BE2C (cell line): ENCODE measurements at regions not wholly inside any gene's neighbourhood (a gene's known extent, or its start where the extent isn't known, plus 50 kb on each side); places are given as distances from the start of the nearest gene placed in this dataset.
"Not testable (repeated sequence)": the region's sequence is repeated elsewhere in the genome, so short reads cannot be mapped to it uniquely, and the experiment has no call there.

ENCODE experiments used
- DNase-seq: peaks from one replicate; pipeline ENCODE4 v3.0.0-alpha.2; 2020
- H3K27me3 ChIP-seq: fragments of 250-450 bp; sonication (Bioruptor Pico); 2 replicates; pipeline ENCODE4 v1.5.1; 2020; ENCODE audit warnings: mild to moderate bottlenecking
- H3K36me3 ChIP-seq: fragments of 250-450 bp; sonication (Bioruptor Pico); 2 replicates; pipeline ENCODE4 v1.5.1; 2020; ENCODE audit warnings: mild to moderate bottlenecking
- H3K4me1 ChIP-seq: fragments of 250-450 bp; sonication (Bioruptor Pico); 2 replicates; pipeline ENCODE4 v1.5.1; 2020
- H3K4me3 ChIP-seq: 2 replicates; pipeline ENCODE4 v1.5.1; 2011; ENCODE audit warnings: low read depth, low read length
- H3K9me3 ChIP-seq: fragments of 250-450 bp; sonication (Bioruptor Pico); 2 replicates; pipeline ENCODE4 v1.5.1; 2020
- TF ChIP-seq, protein P1 (sequence below): IDR thresholded peaks from 2 replicates; pipeline ENCODE4 v1.5.1; 2012; ENCODE audit warnings: mild to moderate bottlenecking, low read depth, low read length

DNA sequence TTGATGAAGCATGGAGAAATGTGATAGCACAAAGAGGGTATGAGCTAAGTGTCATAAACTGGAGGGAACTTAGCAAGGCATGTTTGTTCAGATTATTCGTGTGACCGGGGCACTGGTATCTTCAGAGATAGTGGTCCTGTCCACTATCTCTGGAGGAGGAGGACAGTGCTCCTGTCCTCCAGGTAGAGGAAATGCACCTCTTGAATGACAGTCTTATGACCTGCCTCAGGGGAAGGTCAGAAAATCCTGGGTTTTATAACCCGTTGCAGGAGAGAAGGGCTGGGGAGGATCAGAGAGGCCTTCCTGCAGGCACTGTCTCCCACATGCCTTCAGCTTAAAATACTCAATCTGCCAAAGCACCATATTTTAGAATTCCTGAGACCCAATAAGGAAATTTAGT lies 213.5 kb upstream of the UBL3 start:
- no peak for DNase-seq
- Histone ChIP-seq H3K36me3 (no peaks in the 10 kb centered on the region), H3K9me3 (no peaks in the 10 kb centered on the region), H3K27me3 (peaks cover 11% of the 10 kb centered on the region; the same call in 1 of the 2 replicates), H3K4me1 (no peaks in the 10 kb centered on the region), H3K4me3 (no peak overlapping the region)
- TF ChIP-seq, protein P1, sequence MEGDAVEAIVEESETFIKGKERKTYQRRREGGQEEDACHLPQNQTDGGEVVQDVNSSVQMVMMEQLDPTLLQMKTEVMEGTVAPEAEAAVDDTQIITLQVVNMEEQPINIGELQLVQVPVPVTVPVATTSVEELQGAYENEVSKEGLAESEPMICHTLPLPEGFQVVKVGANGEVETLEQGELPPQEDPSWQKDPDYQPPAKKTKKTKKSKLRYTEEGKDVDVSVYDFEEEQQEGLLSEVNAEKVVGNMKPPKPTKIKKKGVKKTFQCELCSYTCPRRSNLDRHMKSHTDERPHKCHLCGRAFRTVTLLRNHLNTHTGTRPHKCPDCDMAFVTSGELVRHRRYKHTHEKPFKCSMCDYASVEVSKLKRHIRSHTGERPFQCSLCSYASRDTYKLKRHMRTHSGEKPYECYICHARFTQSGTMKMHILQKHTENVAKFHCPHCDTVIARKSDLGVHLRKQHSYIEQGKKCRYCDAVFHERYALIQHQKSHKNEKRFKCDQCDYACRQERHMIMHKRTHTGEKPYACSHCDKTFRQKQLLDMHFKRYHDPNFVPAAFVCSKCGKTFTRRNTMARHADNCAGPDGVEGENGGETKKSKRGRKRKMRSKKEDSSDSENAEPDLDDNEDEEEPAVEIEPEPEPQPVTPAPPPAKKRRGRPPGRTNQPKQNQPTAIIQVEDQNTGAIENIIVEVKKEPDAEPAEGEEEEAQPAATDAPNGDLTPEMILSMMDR: no peak

DNA sequence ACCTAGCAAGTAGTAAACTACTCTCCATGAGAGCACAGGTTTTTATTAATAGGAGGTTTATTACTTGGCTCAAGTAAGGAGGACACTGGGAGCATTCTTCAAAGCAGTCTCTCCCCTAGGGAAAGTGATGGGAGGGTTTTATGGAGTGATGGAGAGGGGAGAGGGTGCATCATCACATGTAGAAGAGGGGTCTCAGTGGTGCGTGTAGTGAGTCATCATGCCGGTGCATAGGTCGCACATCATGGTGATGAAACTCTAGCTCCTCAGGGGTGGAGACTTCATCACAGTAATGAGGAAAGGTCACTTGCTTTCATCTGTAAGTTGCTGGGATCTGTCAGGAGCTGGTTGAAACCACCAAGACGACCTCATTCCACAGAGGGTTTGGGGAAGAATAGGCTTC lies 210.8 kb upstream of the UBL3 start:
- H3K27me3 ChIP-seq: peaks cover 11% of the 10 kb centered on the region; the same call in 1 of the 2 replicates
- DNase-seq: no peak
- H3K4me3 ChIP-seq: no peak overlapping the region
- no peaks in the 10 kb centered on the region for H3K4me1 ChIP-seq
- no peaks in the 10 kb centered on the region for H3K36me3 ChIP-seq
- TF ChIP-seq, protein P1: no peak
- no peaks in the 10 kb centered on the region for H3K9me3 ChIP-seq

DNA sequence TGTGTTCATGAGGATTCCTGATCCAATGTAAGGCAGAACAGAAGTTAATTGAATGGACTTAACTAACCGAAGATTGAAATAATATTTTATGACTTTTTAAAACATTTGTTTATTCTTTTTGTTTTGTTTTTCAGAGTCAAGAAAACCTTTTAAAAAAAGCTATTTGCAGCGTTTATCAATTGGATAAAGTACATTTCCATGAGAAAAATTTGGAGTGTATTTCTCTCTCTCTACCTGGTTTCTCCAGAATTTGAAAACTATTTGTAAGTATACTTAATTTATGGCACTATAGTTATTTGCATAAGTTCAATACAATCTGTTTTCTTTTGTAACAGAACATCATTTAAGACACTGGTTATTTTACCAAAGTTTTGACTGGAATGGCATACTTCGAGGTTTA lies 208.0 kb upstream of the UBL3 start:
- no peak overlapping the region for H3K4me3 ChIP-seq
- H3K27me3 ChIP-seq: peaks cover 11% of the 10 kb centered on the region; the same call in 1 of the 2 replicates
- H3K9me3 ChIP-seq: no peaks in the 10 kb centered on the region
- no peak for DNase-seq
- TF ChIP-seq, protein P1: no peak
- no peaks in the 10 kb centered on the region for H3K36me3 ChIP-seq
- no peaks in the 10 kb centered on the region for H3K4me1 ChIP-seq

DNA sequence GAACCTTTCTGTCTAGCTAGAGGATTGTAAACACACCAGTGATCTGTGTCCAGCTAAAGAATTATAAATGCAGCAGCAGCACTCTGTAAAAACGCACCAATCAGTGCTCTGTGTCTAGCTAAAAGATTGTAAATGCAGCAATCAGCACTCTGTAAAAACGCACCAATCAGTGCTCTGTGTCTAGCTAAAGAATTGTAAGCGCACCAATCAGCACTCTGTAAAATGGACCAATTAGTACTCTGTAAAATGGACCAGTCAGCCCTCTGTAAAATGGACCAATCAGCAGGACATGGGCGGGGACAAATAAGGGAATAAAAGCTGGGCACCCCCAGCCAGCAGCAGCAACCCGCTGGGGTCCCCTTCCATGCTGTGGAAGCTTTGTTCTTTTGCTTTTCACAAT lies 204.1 kb upstream of the UBL3 start:
- H3K4me3 ChIP-seq, DNase-seq, H3K9me3 ChIP-seq, H3K27me3 ChIP-seq, H3K4me1 ChIP-seq, H3K36me3 ChIP-seq: not testable (repeated sequence)

DNA sequence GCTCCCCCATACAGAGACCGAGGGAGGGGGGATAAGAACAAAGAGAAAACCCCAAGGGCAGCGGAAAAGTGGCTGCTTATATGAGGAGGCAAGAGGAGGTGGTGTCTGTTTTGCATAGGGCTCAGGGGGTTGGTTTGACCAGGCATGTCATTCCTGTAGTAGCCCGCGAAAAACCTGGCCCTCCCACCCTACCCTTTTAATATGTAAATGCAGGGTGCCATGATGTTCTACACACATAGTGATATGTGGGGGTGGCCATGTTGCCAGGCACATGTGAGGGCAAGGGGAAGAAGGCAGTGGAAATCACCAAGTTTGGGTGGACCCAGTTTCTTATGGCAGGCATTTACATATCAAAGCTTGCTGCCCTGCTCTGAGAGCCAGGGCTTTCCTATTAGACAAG lies 203.5 kb upstream of the UBL3 start:
- Histone ChIP-seq H3K27me3 (no peaks in the 10 kb centered on the region; the same call in 1 of the 2 replicates), H3K36me3 (no peaks in the 10 kb centered on the region), H3K9me3 (no peaks in the 10 kb centered on the region), H3K4me1 (no peaks in the 10 kb centered on the region), H3K4me3 (no peak overlapping the region)
- TF ChIP-seq, protein P1: no peak
- DNase-seq: no peak

DNA sequence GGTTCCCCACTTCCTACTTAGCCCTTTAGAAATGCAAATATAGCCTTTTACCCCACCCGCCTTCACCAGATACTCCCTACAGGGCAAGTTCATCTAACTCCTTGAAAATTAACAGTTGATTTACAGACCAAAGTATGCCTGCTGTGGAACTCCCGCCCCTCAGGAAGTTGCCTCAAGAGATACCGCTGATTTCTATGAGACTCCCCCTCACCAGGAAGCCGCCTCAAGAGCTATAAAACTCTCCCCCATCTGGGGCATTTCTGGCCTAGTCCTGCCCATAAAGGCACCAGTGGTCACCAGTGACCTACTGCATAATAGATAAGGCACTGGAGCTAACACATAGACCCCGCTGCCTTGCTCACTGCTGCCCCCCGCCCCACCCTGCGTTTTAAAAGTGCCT lies 201.7 kb upstream of the UBL3 start:
- TF ChIP-seq, protein P1: peak; percentile 21; the same call in 1 of the 2 replicates
- Histone ChIP-seq H3K9me3 (no peaks in the 10 kb centered on the region), H3K36me3 (no peaks in the 10 kb centered on the region), H3K27me3 (no peaks in the 10 kb centered on the region), H3K4me3 (no peak overlapping the region), H3K4me1 (no peaks in the 10 kb centered on the region)
- DNase-seq: no peak

DNA sequence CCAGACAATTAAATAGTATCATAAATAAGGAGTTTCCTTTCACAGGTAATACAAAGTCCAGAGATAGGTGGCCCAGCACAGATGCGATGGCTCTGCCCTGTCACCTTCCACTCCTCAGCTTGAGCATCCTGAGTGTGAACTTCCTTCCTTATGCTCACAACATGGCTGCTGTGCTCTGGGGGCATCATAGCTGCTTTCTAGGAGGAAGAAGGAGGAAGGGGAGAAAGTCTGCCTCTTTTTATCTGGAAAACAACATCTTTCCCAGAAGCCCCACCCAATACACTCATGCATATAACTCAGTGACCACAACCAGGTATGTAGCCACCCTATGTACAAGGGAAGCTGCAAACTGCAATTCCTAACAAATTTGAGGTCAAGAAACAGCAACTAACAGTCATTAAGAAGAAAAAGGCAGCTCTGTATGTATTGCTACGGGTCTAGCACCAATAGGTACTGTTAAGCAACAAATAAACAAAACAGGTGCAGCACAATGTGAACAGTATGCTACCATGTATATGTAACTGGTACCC lies 201.2 kb upstream of the UBL3 start:
- DNase-seq: no peak
- H3K27me3 ChIP-seq: no peaks in the 10 kb centered on the region
- no peaks in the 10 kb centered on the region for H3K36me3 ChIP-seq
- H3K9me3 ChIP-seq: no peaks in the 10 kb centered on the region
- no peak overlapping the region for H3K4me3 ChIP-seq
- H3K4me1 ChIP-seq: no peaks in the 10 kb centered on the region
- TF ChIP-seq, protein P1: no peak
